Pancreas (tissue), 10 donors: ENCODE measurements at regions not wholly inside any gene's neighbourhood (a gene's known extent, or its start where the extent isn't known, plus 50 kb on each side); places are given as distances from the start of the nearest gene placed in this dataset.

Experiments used
- ATAC-seq, 4 donors: fragments of 200-7000 bp; cut with Tn5 transposase; one replicate each; pipeline versions ENCODE4 v1.8.0 to v1.9.1; 2020; ENCODE audit warnings: mild to moderate bottlenecking in 4 of 4, moderate library complexity in 4 of 4
- DNase-seq, 6 donors: peaks; one replicate each; pipeline ENCODE4 v3.0.0-alpha.2; 2020
- FAIRE-seq: peaks from 2 replicates; lab custom pipeline; 2012; peaks lifted over from hg19 to GRCh38; lab: Jason Lieb, UNC
- H3K27ac ChIP-seq, 4 donors: fragments of 200-600 bp; sonication (generic); 1 replicate in 3 of 4; 2 replicates in 1 of 4; pipeline versions ENCODE4 v1.5.0 to v1.8.0; 2020
- H3K27me3 ChIP-seq, 4 donors: fragments of 200-600 bp; one replicate each; pipeline ENCODE4 v1.8.0; 2021
- H3K36me3 ChIP-seq, 3 donors: fragments of 200-600 bp; sonication (generic) in 1 of 3; one replicate each; pipeline versions ENCODE4 v1.5.0 to v1.8.0; 2020 to 2021
- H3K4me1 ChIP-seq, 3 donors: fragments of 200-600 bp; one replicate each; pipeline ENCODE4 v1.8.0; 2021
- H3K4me3 ChIP-seq, 4 donors: fragments of 200-600 bp; sonication (generic) in 2 of 4; one replicate each; pipeline versions ENCODE4 v1.5.0 to v1.8.0; 2020 to 2021
- H3K9me3 ChIP-seq, 4 donors: fragments of 200-600 bp; one replicate each; pipeline ENCODE4 v1.8.0; 2021
- CTCF ChIP-seq, 4 donors: fragments of 200-600 bp; sonication (generic) in 3 of 4; IDR thresholded peaks; one replicate each; pipeline versions ENCODE4 v1.5.0 to v1.8.0; 2021; ENCODE audit warnings: antibody characterized with exemption in 4 of 4
- WGBS, 2 donors: extraction: QIAGEN DNeasy Blood & Tissue Kit; methylation state at CpG; one replicate each; pipeline ENCODE4 v1.1.7; 2013; 5-methylcytosine and 5-hydroxymethylcytosine counted together
- intact Hi-C, 3 donors: fragments of 100-400 bp; cut with DNase I; formaldehyde crosslinking; loops; one replicate each; pipeline versions ENCODE4 v1.11.1 to v1.14.2; 2022
- donor health status: healthy with polysubstance abuse.
- donor health status: DM: no; HTN: no; CAD: no; lungs with moderate emphysema.
- donor health status: DM: no; HTN: no; CAD: no.
- donor health status: control.
- donor health status: control.
- donor health status: Bipolar disorder and iron deficiency.
- donor health status: DM: yes; HTN: yes; CAD: no.
- donor health status: DM: no; HTN: no; CAD: no.
- donor health status: DM: no; HTN: no; CAD: no.
- donor health status: DM: yes; HTN: yes; CAD: no.

DNA sequence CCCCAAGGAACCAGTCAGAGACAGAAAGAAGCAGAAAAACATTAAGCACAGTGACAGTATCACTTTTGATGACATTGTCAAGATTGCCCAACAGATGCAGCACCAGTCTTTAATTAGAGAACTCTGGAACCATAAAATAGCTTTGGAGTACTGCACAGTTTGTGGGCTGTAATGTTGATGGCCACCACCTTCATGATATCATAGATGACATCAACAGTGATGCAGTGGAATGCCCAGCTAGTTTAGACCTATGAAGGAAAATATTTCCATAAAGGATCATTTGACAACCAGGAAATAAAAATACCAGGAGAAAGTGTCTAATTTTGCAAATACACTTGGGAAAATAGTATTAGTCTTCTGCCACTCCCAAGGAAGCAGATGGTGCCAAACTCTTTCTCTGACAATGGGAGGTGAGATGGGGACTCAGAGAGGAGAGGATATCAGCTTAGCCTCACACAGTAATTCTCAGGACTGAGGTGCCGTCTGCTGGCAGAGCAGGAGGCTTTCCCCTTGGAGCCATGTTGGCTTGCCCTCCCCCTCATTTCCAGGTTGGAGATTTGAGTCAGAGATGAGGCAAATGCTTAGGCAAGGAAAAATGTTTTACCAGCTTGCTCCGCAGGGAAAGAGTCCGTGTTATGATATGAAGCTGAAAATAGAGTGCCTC lies 107.5 kb upstream of the CELF4 start:
- TF ChIP-seq CTCF (IDR thresholded peaks at IDR 0.05), result no peak
- no peak overlapping the region for H3K27ac ChIP-seq
- DNase-seq (no peak), ATAC-seq (no peak), FAIRE-seq (no peak)
- no peak overlapping the region for H3K4me3 ChIP-seq
- H3K36me3 ChIP-seq, result no peaks in the 10 kb centered on the region
- H3K27me3 ChIP-seq, result no peaks in the 10 kb centered on the region
- intact Hi-C loops, result no loop called here
- H3K4me1 ChIP-seq, result no peaks in the 10 kb centered on the region
- no peaks in the 10 kb centered on the region for H3K9me3 ChIP-seq
- 59 to 68% methylated on average over 3 of the region's 3 CpGs for WGBS, 2 donors

GRCh38 chr18:37672001-37672400 lies 106.4 kb upstream of the CELF4 start:
- 64 to 72% methylated on average over 2 of the region's 2 CpGs for WGBS, 2 donors

DNA sequence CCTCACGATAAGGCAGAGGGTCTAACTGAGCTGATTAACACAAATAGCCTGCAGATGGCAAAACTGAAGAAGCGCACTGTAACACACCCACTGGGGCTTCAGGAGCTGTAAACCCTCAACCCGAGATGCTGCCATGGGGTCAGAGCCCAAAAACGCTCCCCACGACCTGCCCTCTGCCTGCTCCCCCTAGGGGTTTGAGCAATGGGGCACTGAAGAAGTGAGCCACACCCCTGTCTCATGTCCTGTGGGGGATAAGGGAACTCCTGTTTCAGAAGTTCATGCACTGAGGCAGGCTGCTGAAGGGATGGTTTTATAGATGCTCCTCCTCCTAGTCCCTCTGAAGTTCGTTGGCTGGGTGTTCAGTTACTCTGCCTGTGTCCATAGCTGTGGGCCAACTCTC lies 105.9 kb upstream of the CELF4 start:
- ATAC-seq, result no peak
- WGBS, 2 donors, result 70 to 71% methylated on average over 6 of the region's 6 CpGs

More at GRCh38 chr18:37672001-37672400, 106.4 kb upstream of the CELF4 start:
- no peaks in the 10 kb centered on the region for H3K27me3 ChIP-seq
- intact Hi-C loops, result no loop called here
- no peak for ATAC-seq
- H3K4me3 ChIP-seq, result no peak overlapping the region
- no peaks in the 10 kb centered on the region for H3K4me1 ChIP-seq
- FAIRE-seq, result no peak
- DNase-seq, result no peak
- no peaks in the 10 kb centered on the region for H3K36me3 ChIP-seq
- H3K27ac ChIP-seq, result no peak overlapping the region
- no peak for TF ChIP-seq CTCF (IDR thresholded peaks at IDR 0.05)
- no peaks in the 10 kb centered on the region for H3K9me3 ChIP-seq

DNA sequence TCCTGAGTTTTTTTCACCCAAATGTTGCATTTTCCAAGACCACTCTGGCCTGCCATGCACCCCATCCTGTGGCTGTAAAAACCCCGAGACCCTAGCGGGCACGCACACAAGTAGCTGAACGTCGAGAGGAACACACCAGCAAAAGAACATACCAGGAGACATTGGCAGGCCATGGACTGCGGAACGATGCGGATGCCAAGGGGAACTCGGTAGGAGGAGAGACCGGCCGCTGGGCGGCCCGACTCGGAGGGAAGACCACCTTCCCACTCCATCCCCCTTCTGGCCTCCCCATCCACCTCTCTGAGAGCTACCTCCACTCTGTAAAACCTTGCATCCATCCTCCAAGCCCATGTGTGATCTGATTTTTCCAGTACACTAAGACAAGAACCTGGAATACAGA lies 105.5 kb upstream of the CELF4 start:
- H3K27ac ChIP-seq, result no peak overlapping the region
- no peaks in the 10 kb centered on the region for H3K4me1 ChIP-seq
- FAIRE-seq, result no peak
- TF ChIP-seq CTCF (IDR thresholded peaks at IDR 0.05), result no peak
- intact Hi-C loops, result no loop called here
- no peaks in the 10 kb centered on the region for H3K9me3 ChIP-seq
- no peak overlapping the region for H3K4me3 ChIP-seq
- no peaks in the 10 kb centered on the region for H3K36me3 ChIP-seq
- DNase-seq, result no peak
- WGBS, 2 donors, result 85 to 94% methylated on average over 11 to 14 of the region's 14 CpGs
- H3K27me3 ChIP-seq, result no peaks in the 10 kb centered on the region
- no peak for ATAC-seq

More for the DNA sequence above, 105.9 kb upstream of the CELF4 start:
- H3K9me3 ChIP-seq, result no peaks in the 10 kb centered on the region
- DNase-seq, result no peak
- FAIRE-seq, result no peak
- H3K4me1 ChIP-seq, result no peaks in the 10 kb centered on the region
- H3K36me3 ChIP-seq, result no peaks in the 10 kb centered on the region
- H3K4me3 ChIP-seq, result no peak overlapping the region
- TF ChIP-seq CTCF (IDR thresholded peaks at IDR 0.05), result no peak
- intact Hi-C loops, result no loop called here
- no peak overlapping the region for H3K27ac ChIP-seq
- H3K27me3 ChIP-seq, result no peaks in the 10 kb centered on the region

GRCh38 chr18:37669991-37670534 lies 104.5 kb upstream of the CELF4 start:
- ATAC-seq (no peak), FAIRE-seq (no peak), DNase-seq (no peak)
- Histone ChIP-seq H3K4me1 (no peaks in the 10 kb centered on the region), H3K9me3 (no peaks in the 10 kb centered on the region), H3K27me3 (no peaks in the 10 kb centered on the region), H3K27ac (no peak overlapping the region), H3K4me3 (no peak overlapping the region), H3K36me3 (no peaks in the 10 kb centered on the region)
- 83 to 88% methylated on average over 17 of the region's 17 CpGs for WGBS, 2 donors
- intact Hi-C loops, result no loop called here
- no peak for TF ChIP-seq CTCF (IDR thresholded peaks at IDR 0.05)
